ENCODE measurements at regions not wholly inside any gene's neighbourhood (a gene's known extent, or its start where the extent isn't known, plus 50 kb on each side); places are given as distances from the start of the nearest gene placed in this dataset.
"Not testable (repeated sequence)": the region's sequence is repeated elsewhere in the genome, so short reads cannot be mapped to it uniquely, and the experiment has no call there.

- DNase-seq (ENCODE audit: low spot score): no peak
Measured at GRCh38 chr2:200173691-200174090, 132.8 kb upstream of the SPATS2L start.

GRCh38 chr2:200174433-200175216, 131.9 kb upstream of the SPATS2L start:
- no peak for DNase-seq (ENCODE audit: low spot score)

- peak; percentile 21 for DNase-seq (ENCODE audit: low spot score)
Measured at GRCh38 chr2:200177971-200178911, 128.3 kb upstream of the SPATS2L start.

GRCh38 chr2:200179151-200179550, 127.3 kb upstream of the SPATS2L start:
- DNase-seq (ENCODE audit: low spot score): no peak

- no peak for DNase-seq (ENCODE audit: low spot score)
Measured at GRCh38 chr2:200180943-200181342, 125.5 kb upstream of the SPATS2L start.

- no peak for DNase-seq (ENCODE audit: low spot score)
Measured at GRCh38 chr2:200181755-200182154, 124.7 kb upstream of the SPATS2L start.

- DNase-seq (ENCODE audit: low spot score): peak; percentile 14
Measured at GRCh38 chr2:200184748-200185627, 121.5 kb upstream of the SPATS2L start.

GRCh38 chr2:200185628-200186000, 120.9 kb upstream of the SPATS2L start:
- DNase-seq (ENCODE audit: low spot score): peak; percentile 80

- DNase-seq (ENCODE audit: low spot score): no peak
Measured at GRCh38 chr2:200186002-200186401, 120.5 kb upstream of the SPATS2L start.

GRCh38 chr2:200188876-200189275, 117.6 kb upstream of the SPATS2L start:
- no peak for DNase-seq (ENCODE audit: low spot score)

- no peak for DNase-seq (ENCODE audit: low spot score)
Measured at GRCh38 chr2:200189964-200190363, 116.5 kb upstream of the SPATS2L start.

- DNase-seq (ENCODE audit: low spot score): no peak
Measured at GRCh38 chr2:200193331-200193730, 113.2 kb upstream of the SPATS2L start.

- no peak for DNase-seq (ENCODE audit: low spot score)
Measured at GRCh38 chr2:200193791-200194190, 112.7 kb upstream of the SPATS2L start.

GRCh38 chr2:200194746-200195145, 111.7 kb upstream of the SPATS2L start:
- no peak for DNase-seq (ENCODE audit: low spot score)

GRCh38 chr2:200199005-200199404, 107.5 kb upstream of the SPATS2L start:
- DNase-seq (ENCODE audit: low spot score): no peak

GRCh38 chr2:200199576-200200263, 106.8 kb upstream of the SPATS2L start:
- no peak for DNase-seq (ENCODE audit: low spot score)

GRCh38 chr2:200201839-200202238, 104.7 kb upstream of the SPATS2L start:
- DNase-seq (ENCODE audit: low spot score): not testable (repeated sequence)

GRCh38 chr2:200203381-200203827, 103.1 kb upstream of the SPATS2L start:
- DNase-seq (ENCODE audit: low spot score): no peak

GRCh38 chr2:200208041-200208440, 98.5 kb upstream of the SPATS2L start:
- DNase-seq (ENCODE audit: low spot score): no peak

- no peak for DNase-seq (ENCODE audit: low spot score)
Measured at GRCh38 chr2:200209030-200209429, 97.5 kb upstream of the SPATS2L start.

GRCh38 chr2:200211643-200212042, 94.8 kb upstream of the SPATS2L start:
- DNase-seq (ENCODE audit: low spot score): no peak
